HPDE6-E6E7 (cell line): ENCODE measurements at regions not wholly inside any gene's neighbourhood (a gene's known extent, or its start where the extent isn't known, plus 50 kb on each side); places are given as distances from the start of the nearest gene placed in this dataset.

Experiments used
- DNase-seq: peaks from one replicate; pipeline ENCODE4 v3.0.0; 2011; ENCODE audit warnings: missing footprints; ENCODE audit errors: extremely low spot score

GRCh38 chr9:129383561-129384490 lies 205.8 kb upstream of the IER5L start:
- peak; percentile 88 for DNase-seq

- DNase-seq = peak; percentile 93
Measured at GRCh38 chr9:129383019-129383560, 205.0 kb upstream of the IER5L start.

- DNase-seq = no peak
Measured at GRCh38 chr9:129382281-129383018, 204.4 kb upstream of the IER5L start.

DNA sequence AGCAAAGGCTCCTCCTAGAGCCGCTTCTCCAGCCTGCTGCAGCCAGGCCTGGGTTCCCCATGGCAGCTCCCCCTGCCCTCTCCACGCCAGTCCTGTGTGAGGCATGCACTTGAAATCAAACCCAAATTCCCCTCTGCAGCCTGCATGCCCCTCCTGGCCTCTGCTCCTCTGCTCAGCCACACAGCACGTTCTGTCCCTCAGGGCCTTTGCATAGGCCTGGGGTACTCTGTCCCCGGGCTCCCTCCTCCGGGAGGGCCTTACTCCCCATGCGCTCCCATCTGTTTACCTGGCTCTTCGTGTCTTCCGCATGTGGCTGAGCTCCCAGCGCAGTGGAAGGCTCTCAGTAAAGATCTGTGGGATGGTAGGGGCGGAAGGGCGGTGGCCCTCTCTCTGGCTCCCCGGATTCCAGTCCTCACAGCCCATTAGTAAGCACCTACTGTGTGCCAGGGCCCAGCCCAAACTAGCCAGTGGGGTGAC lies 203.5 kb upstream of the IER5L start:
- DNase-seq = no peak

- no peak for DNase-seq
Measured at GRCh38 chr9:129380961-129381401, 202.9 kb upstream of the IER5L start.

GRCh38 chr9:129379886-129380285 lies 201.8 kb upstream of the IER5L start:
- no peak for DNase-seq

DNA sequence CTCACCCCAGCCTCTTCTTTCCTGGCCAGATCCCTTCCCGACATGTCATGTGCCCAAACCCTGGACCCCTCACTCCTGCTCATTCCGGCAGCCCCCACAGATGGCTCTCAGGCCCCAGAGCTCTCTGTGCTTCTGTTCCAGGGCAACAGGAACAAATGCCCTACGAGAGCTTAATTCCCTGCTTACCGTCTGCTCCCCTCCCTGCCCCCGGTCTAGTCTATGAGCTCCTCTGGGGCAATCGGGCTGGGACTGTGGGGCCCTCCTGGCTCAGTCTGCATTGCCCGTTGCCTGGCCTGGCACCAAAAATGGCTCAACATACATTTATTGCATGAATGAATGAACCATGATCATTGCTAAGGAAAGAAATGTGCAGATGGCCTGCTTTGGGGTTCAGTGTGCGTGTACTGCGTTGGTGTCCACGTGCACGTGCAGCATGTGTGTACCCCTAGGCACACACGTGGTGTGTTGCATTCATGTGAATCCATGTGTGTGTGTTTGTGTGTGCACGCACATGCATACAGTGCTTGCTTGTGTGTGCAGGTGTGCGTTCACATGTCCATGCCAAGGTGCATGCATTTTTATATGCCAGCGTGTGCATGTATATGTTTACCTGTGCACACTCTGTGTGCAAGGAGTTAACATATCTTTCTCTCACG lies 201.2 kb upstream of the IER5L start:
- DNase-seq = no peak

DNA sequence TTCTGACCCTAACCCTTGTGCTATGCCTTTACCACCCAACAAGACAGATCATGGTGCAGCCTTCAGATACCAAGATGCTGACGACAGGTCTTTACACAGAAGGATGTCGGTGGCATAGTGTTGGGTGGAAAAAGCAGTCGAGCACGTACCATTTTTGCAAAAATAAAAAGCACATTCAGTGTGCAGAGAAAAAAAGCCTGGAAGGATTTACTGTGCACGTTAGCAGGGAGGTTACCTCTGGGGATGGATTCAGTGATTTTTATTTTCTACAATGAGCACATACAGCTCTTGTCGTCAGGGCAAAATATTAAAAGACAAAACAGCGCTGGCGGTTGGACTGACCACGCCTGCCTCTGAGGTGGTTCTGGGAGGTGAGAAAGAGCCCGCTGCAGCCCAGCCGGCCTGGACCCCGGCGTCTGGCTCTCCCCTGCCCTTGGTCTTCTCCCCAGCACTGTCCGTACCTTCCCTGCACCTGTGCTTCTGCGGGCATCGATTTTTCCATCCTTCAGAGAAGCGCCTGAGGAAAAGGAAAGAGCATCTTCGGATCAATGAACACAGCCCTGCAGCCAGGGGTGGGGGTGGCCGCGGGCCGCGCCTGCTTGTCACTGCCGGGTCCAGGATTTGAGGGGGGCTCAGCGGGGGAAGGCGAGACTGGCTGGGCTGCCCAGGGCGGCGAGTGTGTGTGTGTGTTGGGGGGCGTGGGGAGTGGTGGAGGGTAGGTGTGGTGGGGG lies 200.0 kb upstream of the IER5L start:
- no peak for DNase-seq

GRCh38 chr9:129377181-129377580 lies 199.1 kb upstream of the IER5L start:
- DNase-seq = no peak

GRCh38 chr9:129375845-129376244 lies 197.8 kb upstream of the IER5L start:
- no peak for DNase-seq

DNA sequence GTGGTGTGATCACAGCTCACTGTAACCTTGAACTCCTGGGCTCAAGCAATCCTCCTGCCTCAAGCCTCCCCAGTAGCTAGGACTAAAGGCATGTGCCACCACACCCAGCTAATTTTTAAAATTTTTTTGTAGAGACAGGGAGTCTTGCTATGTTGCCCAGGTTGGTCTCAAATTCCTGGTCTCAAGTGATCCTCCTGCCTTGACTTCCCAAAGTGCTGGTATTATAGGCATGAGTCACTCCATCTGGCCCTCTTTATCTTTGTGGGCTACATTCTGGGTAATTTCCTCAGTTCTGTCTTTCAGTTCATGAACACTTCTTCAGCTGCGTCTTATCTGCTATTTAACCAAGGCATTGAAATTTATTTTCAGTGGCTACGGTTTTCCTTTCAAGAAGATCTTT lies 196.6 kb upstream of the IER5L start:
- no peak for DNase-seq

GRCh38 chr9:129374231-129374630 lies 196.2 kb upstream of the IER5L start:
- no peak for DNase-seq

DNA sequence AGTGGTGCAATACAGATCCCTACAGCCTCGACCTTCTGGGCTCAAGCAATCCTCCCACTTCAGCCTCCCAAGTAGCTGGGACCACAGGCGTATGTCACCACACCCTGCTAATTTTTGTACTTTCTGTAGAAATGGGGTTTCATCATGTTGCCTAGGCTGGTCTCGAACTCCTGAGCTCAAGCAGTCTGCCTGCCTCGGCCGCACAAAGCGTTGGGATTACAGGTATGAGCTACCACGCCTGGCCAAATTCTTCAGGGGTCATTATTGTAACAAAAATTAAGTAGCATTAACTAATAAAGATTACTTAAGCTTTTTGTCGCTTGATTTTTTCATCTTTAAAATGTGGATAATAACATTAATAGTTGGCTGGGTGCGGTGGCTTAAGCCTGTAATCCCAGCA lies 195.3 kb upstream of the IER5L start:
- no peak for DNase-seq

DNA sequence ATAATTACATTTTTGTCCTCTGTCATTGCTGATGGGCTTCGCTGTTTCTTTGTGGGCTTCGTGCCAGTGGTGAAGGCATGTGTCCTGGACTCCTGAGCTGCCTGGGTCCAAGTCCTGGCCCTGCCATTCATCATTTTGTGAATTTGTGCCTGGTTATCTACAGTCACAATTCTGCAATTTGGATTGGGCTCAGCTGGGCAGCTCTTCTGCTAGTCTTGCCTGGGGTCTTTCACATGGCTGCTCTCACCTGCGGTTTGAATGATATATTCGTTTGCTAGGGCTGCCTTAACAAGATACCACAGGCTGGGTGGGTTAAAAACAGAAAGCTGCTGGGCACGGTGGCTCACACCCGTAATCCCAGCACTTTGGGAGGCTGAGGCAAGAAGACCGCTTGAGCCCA lies 192.7 kb upstream of the IER5L start:
- no peak for DNase-seq

GRCh38 chr9:129368444-129368978 lies 190.4 kb upstream of the IER5L start:
- DNase-seq = no peak

DNA sequence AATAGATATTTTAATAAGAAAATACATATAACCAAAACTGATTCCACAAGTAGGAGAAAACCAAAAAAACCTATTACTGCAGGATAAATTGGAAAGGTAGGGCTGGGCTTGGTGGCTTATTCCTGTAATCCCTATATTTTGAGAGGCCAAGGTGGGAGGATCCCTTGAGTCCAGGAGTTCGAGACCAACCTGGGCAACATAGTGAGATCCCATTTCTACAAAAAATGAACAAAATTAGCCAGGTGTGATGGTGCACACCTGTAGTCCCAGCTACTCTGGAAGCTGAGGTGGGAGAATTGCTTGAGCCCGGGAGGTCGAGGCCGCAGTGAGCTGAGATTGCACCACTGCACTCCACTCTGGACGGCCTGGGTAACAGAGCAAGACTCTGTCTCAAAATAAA lies 189.2 kb upstream of the IER5L start:
- no peak for DNase-seq

GRCh38 chr9:129365196-129365595 lies 187.1 kb upstream of the IER5L start:
- DNase-seq = no peak

DNA sequence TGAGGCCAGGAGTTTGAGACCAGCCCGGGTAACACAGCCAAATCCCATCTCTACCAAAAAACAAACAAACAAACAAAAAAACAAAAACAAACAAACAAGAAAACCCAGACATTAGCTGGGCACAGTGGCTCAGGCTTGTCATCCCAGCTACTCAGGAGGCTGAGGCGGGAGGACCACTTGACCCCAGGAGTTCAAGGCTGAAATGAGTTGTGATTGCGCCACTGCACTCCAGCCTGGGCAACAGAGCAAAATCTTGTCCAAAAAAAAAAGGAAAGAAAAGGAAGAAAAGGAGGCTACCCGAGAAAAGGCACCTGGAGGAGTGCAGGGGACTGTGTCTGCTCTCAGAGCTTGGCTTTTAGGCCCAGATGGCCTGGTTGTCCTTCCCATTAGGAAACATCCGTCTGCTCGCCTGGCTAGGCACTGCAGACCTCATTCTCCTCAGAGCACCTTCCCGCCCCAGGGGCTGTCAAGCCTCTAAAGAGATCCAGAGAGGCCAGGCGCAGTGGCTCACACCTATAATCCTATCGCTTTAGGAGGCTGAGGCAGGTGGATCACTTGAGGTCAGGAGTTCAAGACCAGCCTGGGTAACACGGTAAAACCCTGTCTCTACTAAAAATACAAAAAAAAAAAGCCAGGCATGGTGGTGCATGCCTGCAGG lies 185.3 kb upstream of the IER5L start:
- no peak for DNase-seq

DNA sequence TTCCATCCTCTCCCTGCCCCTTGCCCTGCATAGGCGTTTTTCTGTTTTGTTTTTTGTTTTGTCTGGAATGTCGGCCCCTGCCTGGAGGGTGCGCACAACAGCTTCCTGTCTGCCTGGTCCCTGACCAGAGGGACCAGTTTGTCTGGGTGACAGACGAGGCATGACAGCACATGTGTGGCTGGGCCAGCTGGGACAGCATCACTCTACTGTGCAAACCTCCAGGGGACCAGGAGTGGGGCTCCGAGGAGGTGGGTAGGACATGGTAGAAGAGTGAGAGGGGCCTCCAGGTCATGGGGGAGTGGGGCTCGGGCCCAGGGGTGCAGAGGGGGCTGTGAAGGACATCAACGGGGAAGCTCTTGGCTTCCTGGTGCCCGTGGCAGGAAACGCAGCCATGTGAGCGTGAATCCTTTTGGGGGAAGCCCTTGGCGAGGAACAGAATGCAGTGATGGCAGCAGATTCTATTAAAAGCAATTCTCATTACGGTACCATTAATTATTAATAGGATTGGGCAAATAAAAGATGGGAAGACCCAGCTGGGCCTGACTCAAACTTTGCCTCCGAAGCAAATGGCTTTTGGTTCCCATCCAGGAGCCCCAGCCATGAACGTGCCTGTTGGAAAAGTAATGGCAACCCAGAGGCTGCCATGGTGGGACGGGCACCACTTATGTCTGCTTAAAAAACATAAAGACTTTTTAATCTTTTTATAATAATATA lies 184.4 kb upstream of the IER5L start:
- peak; percentile 59 for DNase-seq

- no peak for DNase-seq
Measured at GRCh38 chr9:129361196-129361595, 183.1 kb upstream of the IER5L start.
